ENCODE measurements at regions not wholly inside any gene's neighbourhood (a gene's known extent, or its start where the extent isn't known, plus 50 kb on each side); places are given as distances from the start of the nearest gene placed in this dataset.
"Not testable (repeated sequence)": the region's sequence is repeated elsewhere in the genome, so short reads cannot be mapped to it uniquely, and the experiment has no call there.

GRCh38 chr7:29619111-29619510, 55.5 kb downstream of the PRR15 start:
- DNase-seq, result no peak

- DNase-seq, result no peak
Measured at GRCh38 chr7:29619848-29620555, 56.4 kb downstream of the PRR15 start.

GRCh38 chr7:29620556-29620930, 56.9 kb downstream of the PRR15 start:
- DNase-seq, result no peak

GRCh38 chr7:29622335-29623265, 59.0 kb downstream of the PRR15 start:
- no peak for DNase-seq

GRCh38 chr7:29623973-29624372, 60.3 kb downstream of the PRR15 start:
- DNase-seq, result no peak

GRCh38 chr7:29626730-29627129, 63.1 kb downstream of the PRR15 start:
- no peak for DNase-seq

GRCh38 chr7:29627631-29628030, 64.0 kb downstream of the PRR15 start:
- DNase-seq, result no peak

GRCh38 chr7:29629507-29629906, 65.9 kb downstream of the PRR15 start:
- no peak for DNase-seq

GRCh38 chr7:29635067-29636008, 71.7 kb downstream of the PRR15 start:
- DNase-seq, result peak in 9 of 56 donors; percentile 1 to 37 (median 19)

GRCh38 chr7:29636009-29636351, 72.3 kb downstream of the PRR15 start:
- no peak for DNase-seq

- no peak for DNase-seq
Measured at GRCh38 chr7:29637374-29637773, 73.7 kb downstream of the PRR15 start.

- DNase-seq, result not testable (repeated sequence)
Measured at GRCh38 chr7:29638841-29639240, 75.2 kb downstream of the PRR15 start.

GRCh38 chr7:29639386-29639785, 75.8 kb downstream of the PRR15 start:
- no peak for DNase-seq

- no peak for DNase-seq
Measured at GRCh38 chr7:29639886-29640595, 76.4 kb downstream of the PRR15 start.

GRCh38 chr7:29641651-29642050, 78.0 kb downstream of the PRR15 start:
- DNase-seq, result no peak

- no peak for DNase-seq
Measured at GRCh38 chr7:29642494-29643155, 79.0 kb downstream of the PRR15 start.

GRCh38 chr7:29646116-29646515, 82.5 kb downstream of the PRR15 start:
- not testable (repeated sequence) for DNase-seq

GRCh38 chr7:29647020-29647654, 83.5 kb downstream of the PRR15 start:
- DNase-seq, result no peak

- not testable (repeated sequence) for DNase-seq
Measured at GRCh38 chr7:29647691-29648210, 84.1 kb downstream of the PRR15 start.

Data from amygdala (tissue), 56 donors.